Neural crest cell (in vitro differentiated cells): ENCODE measurements at regions not wholly inside any gene's neighbourhood (a gene's known extent, or its start where the extent isn't known, plus 50 kb on each side); places are given as distances from the start of the nearest gene placed in this dataset.

Source experiments
- DNase-seq: peaks from one replicate; pipeline ENCODE4 v3.0.0; 2021; ENCODE audit warnings: low read depth, mixed read lengths, low spot score
- H3K27ac Mint-ChIP-seq: one replicate; pipeline ENCODE4 v1.8.0; 2021; ENCODE audit warnings: mild to moderate bottlenecking, mixed read lengths; ENCODE audit not compliant: unreplicated experiment
- H3K27me3 Mint-ChIP-seq: 2 replicates; pipeline ENCODE4 v1.8.0; 2021; ENCODE audit warnings: low read depth, mild to moderate bottlenecking, mixed read lengths
- H3K36me3 Mint-ChIP-seq: 2 replicates; pipeline ENCODE4 v1.8.0; 2021; ENCODE audit warnings: low read depth, mild to moderate bottlenecking, mixed read lengths
- H3K4me1 Mint-ChIP-seq: 2 replicates; pipeline ENCODE4 v1.8.0; 2021; ENCODE audit warnings: mixed read lengths
- H3K4me3 Mint-ChIP-seq: one replicate; pipeline ENCODE4 v1.8.0; 2021; ENCODE audit warnings: mild to moderate bottlenecking, mixed read lengths
- H3K9me3 Mint-ChIP-seq: 2 replicates; pipeline ENCODE4 v1.8.0; 2021; ENCODE audit warnings: mixed read lengths
- TF ChIP-seq, protein P1 (sequence below): fragments of 200-600 bp; sonication (generic); conservative IDR thresholded peaks from 2 replicates; pipeline ENCODE4 v1.5.0; 2021; ENCODE audit warnings: antibody characterized with exemption, mild to moderate bottlenecking

DNA sequence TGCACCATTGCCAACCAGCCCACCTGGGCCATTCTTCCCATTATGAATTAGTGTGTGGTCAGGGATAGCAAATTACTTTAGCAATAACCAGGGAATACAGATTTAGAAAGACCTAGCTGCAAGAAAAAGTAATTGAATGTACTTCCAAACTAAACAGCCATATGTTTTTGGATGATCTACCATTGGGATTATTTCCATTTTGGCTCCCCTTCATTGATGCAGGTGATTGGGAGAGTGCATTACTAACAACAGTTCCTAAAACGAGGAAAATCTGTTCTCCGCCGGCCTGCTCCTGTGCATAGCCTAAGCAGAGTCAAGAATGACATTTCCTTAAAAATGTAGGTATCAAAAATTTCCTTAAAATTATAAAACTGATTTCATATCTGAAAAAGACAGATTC lies 58.5 kb downstream of the MAIP1 start:
- no peak overlapping the region for H3K27ac Mint-ChIP-seq
- DNase-seq: no peak
- H3K4me3 Mint-ChIP-seq: no peak overlapping the region
- TF ChIP-seq, protein P1, sequence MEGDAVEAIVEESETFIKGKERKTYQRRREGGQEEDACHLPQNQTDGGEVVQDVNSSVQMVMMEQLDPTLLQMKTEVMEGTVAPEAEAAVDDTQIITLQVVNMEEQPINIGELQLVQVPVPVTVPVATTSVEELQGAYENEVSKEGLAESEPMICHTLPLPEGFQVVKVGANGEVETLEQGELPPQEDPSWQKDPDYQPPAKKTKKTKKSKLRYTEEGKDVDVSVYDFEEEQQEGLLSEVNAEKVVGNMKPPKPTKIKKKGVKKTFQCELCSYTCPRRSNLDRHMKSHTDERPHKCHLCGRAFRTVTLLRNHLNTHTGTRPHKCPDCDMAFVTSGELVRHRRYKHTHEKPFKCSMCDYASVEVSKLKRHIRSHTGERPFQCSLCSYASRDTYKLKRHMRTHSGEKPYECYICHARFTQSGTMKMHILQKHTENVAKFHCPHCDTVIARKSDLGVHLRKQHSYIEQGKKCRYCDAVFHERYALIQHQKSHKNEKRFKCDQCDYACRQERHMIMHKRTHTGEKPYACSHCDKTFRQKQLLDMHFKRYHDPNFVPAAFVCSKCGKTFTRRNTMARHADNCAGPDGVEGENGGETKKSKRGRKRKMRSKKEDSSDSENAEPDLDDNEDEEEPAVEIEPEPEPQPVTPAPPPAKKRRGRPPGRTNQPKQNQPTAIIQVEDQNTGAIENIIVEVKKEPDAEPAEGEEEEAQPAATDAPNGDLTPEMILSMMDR: no peak
- no peaks in the 10 kb centered on the region for H3K4me1 Mint-ChIP-seq
- H3K27me3 Mint-ChIP-seq: no peaks in the 10 kb centered on the region
- H3K9me3 Mint-ChIP-seq: peaks cover 17% of the 10 kb centered on the region
- peaks cover 6% of the 10 kb centered on the region for H3K36me3 Mint-ChIP-seq

DNA sequence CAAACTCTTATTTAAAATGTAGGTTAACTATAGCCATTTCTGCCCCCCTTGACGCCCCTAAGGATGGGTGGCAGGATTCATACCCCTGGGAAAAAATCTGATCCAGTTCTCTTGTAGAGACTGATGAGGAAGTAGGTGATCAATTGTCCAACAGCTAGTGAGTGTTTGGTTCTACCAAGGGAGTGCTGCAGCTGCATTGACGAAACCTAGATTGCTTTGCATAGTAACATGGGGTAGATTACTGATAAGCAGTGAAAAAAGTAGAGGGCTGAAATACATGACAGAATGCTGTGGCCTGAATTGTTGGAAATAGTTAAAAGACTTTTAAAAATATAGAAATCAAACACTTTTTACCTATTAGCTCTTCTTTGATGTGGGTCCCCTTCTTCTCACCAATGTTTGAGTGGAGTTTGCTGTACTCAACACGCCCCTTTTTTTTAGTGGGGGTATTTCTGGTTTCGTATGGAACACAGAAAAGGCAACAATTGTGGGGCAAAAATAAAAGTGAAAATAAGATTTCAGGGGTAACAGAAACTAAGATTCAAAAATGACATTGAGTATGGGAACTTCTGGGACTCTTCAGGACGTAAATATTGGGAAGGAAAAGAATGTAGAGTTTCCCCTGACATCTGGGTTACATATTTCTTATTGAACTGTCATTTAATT lies 66.2 kb downstream of the MAIP1 start:
- peaks cover 11% of the 10 kb centered on the region for H3K36me3 Mint-ChIP-seq
- no peaks in the 10 kb centered on the region for H3K4me1 Mint-ChIP-seq
- TF ChIP-seq, protein P1: no peak
- no peak for DNase-seq
- no peak overlapping the region for H3K4me3 Mint-ChIP-seq
- H3K27me3 Mint-ChIP-seq: no peaks in the 10 kb centered on the region
- H3K9me3 Mint-ChIP-seq: peaks cover 15% of the 10 kb centered on the region
- no peak overlapping the region for H3K27ac Mint-ChIP-seq

DNA sequence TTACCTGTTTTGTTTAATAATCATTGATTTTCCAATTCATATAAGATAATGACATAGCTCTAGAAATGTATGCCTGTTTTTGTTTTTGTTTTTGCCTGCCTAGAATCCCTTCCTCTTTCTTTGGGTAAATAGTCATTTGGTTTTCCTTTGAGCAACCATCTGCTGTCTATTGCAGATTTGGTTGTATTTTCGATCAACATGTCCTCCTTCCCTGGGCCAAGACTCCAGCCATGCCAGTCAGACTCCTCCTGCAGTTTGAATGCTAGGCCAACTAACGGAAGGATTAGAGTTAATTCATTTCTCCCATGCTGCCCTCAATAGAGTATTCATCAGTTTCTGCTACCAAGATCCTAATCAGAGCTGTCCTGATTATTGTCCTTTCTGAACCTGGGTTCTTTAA lies 67.1 kb downstream of the MAIP1 start:
- H3K27me3 Mint-ChIP-seq: no peaks in the 10 kb centered on the region
- no peaks in the 10 kb centered on the region for H3K4me1 Mint-ChIP-seq
- H3K9me3 Mint-ChIP-seq: peaks cover 13% of the 10 kb centered on the region
- DNase-seq: no peak
- TF ChIP-seq, protein P1: no peak
- H3K4me3 Mint-ChIP-seq: no peak overlapping the region
- peaks cover 9% of the 10 kb centered on the region for H3K36me3 Mint-ChIP-seq
- H3K27ac Mint-ChIP-seq: no peak overlapping the region

DNA sequence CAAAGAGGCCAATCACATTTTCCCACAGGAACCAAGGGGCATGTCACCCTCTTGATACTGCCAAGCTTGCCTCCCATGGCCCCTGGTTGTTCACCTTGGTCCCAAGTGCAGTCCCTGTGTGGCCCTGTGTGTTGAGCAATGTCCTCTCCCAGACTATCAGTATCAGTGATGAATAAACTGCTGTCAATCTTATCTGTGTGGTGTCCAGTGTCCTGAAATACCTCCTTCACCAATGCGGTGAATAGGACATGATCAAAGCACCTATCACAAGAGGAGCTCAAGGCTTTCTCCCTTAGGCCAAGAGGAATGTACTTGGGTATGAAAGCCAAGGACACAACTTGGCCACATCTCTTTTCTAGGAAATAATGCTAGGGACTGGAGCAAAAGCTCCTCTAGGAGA lies 68.2 kb downstream of the MAIP1 start:
- Mint-ChIP-seq H3K4me3 (no peak overlapping the region), H3K9me3 (peaks cover 5% of the 10 kb centered on the region), H3K27me3 (no peaks in the 10 kb centered on the region), H3K4me1 (no peaks in the 10 kb centered on the region), H3K27ac (no peak overlapping the region), H3K36me3 (peaks cover 5% of the 10 kb centered on the region)
- no peak for DNase-seq
- TF ChIP-seq, protein P1: no peak

DNA sequence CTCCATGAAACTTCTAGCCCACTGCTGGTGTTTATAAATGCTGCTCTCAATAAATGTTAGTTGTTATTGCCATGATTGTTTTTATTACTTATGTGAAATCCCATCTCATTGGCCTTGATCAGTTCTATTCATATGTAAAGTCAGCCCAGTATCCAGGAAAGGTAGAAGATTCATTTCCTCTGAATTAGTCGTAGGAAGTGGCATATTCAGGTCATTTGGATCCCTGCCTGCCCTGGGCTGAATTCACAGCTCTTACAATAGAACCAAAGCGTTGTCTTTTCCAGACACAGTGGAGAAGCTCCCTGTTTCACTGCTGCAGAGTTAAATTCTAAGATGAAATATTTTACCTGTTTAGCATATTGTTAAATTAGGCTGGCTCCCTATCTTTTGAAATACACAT lies 70.3 kb downstream of the MAIP1 start:
- Mint-ChIP-seq H3K36me3 (no peaks in the 10 kb centered on the region), H3K9me3 (no peaks in the 10 kb centered on the region), H3K4me3 (no peak overlapping the region), H3K27me3 (no peaks in the 10 kb centered on the region), H3K27ac (no peak overlapping the region), H3K4me1 (no peaks in the 10 kb centered on the region)
- DNase-seq: no peak
- TF ChIP-seq, protein P1: no peak
